BJ (cell line): ENCODE measurements at regions not wholly inside any gene's neighbourhood (a gene's known extent, or its start where the extent isn't known, plus 50 kb on each side); places are given as distances from the start of the nearest gene placed in this dataset.

Source experiments
- CTCF ChIA-PET: fragments of 350-600 bp; formaldehyde crosslinking; extraction: SDS; loops from one replicate; lab custom pipeline; 2021; ENCODE audit warnings: antibody characterized with exemption, inconsistent platforms; lab: Yijun Ruan, JAX
- POLR2A ChIA-PET: fragments of 300-600 bp; sonication (Branson Sonifier 250); formaldehyde crosslinking; extraction: SDS; loops from one replicate; lab custom pipeline; 2021; ENCODE audit warnings: antibody characterized with exemption; lab: Charles Lee
- DNase-seq: peaks from one replicate; pipeline ENCODE4 v3.0.0-alpha.2; 2011; ENCODE audit warnings: low read depth
- H3K27me3 ChIP-seq: 2 replicates; pipeline ENCODE4 v1.6.0; 2011; ENCODE audit warnings: low read length; ENCODE audit not compliant: control insufficient read depth, insufficient read depth
- H3K36me3 ChIP-seq: 2 replicates; pipeline ENCODE4 v1.5.1; 2011; ENCODE audit warnings: low read length; ENCODE audit not compliant: control insufficient read depth, insufficient read depth
- H3K4me3 ChIP-seq: 2 replicates; pipeline ENCODE4 v1.5.1; 2011; ENCODE audit warnings: low read depth, mild to moderate bottlenecking, control low read depth, low read length
- CTCF ChIP-seq: IDR thresholded peaks from 2 replicates; pipeline ENCODE4 v1.5.1; 2011; ENCODE audit warnings: low read depth, mild to moderate bottlenecking, control low read depth, inconsistent platforms, low read length, moderate library complexity; ENCODE audit not compliant: insufficient read depth

- Histone ChIP-seq H3K36me3 (no peaks in the 10 kb centered on the region), H3K27me3 (no peaks in the 10 kb centered on the region), H3K4me3 (no peak overlapping the region)
- no peak for DNase-seq
- CTCF ChIA-PET = no interaction called here
- TF ChIP-seq CTCF = no peak
- POLR2A ChIA-PET = no interaction called here
Observed at GRCh38 chr4:96366632-96367031, 526.7 kb downstream of the PDHA2 start.

- ChIA-PET CTCF (no interaction called here), POLR2A (no interaction called here)
- TF ChIP-seq CTCF = no peak
Observed at GRCh38 chr4:96375367-96375766, 535.5 kb downstream of the PDHA2 start.

GRCh38 chr4:96379524-96379923, 539.6 kb downstream of the PDHA2 start:
- Histone ChIP-seq H3K36me3 (no peaks in the 10 kb centered on the region), H3K4me3 (no peak overlapping the region), H3K27me3 (no peaks in the 10 kb centered on the region)
- POLR2A ChIA-PET = no interaction called here
- CTCF ChIA-PET = no interaction called here
- no peak for TF ChIP-seq CTCF
- DNase-seq = no peak

More at GRCh38 chr4:96375367-96375766, 535.5 kb downstream of the PDHA2 start:
- Histone ChIP-seq H3K4me3 (no peak overlapping the region), H3K36me3 (no peaks in the 10 kb centered on the region), H3K27me3 (no peaks in the 10 kb centered on the region)
- no peak for DNase-seq

- no peaks in the 10 kb centered on the region for H3K36me3 ChIP-seq
- no peak for DNase-seq
- POLR2A ChIA-PET = no interaction called here
- no peak overlapping the region for H3K4me3 ChIP-seq
- no peak for TF ChIP-seq CTCF
- no peaks in the 10 kb centered on the region for H3K27me3 ChIP-seq
- CTCF ChIA-PET = no interaction called here
Observed at GRCh38 chr4:96380106-96380505, 540.2 kb downstream of the PDHA2 start.

GRCh38 chr4:96383349-96383748, 543.5 kb downstream of the PDHA2 start:
- CTCF ChIA-PET = no interaction called here
- no peak for DNase-seq
- no peak overlapping the region for H3K4me3 ChIP-seq
- TF ChIP-seq CTCF = no peak
- H3K36me3 ChIP-seq = no peaks in the 10 kb centered on the region
- POLR2A ChIA-PET = no interaction called here
- no peaks in the 10 kb centered on the region for H3K27me3 ChIP-seq
